ENCODE measurements at regions not wholly inside any gene's neighbourhood (a gene's known extent, or its start where the extent isn't known, plus 50 kb on each side); places are given as distances from the start of the nearest gene placed in this dataset.
"Not testable (repeated sequence)": the region's sequence is repeated elsewhere in the genome, so short reads cannot be mapped to it uniquely, and the experiment has no call there.

- peak; percentile 62 for DNase-seq
These were observed 60.8 kb upstream of the CCDC179 start for GRCh38 chr11:22920939-22921565.

- DNase-seq: no peak
These were observed 62.4 kb upstream of the CCDC179 start for GRCh38 chr11:22922672-22923071.

GRCh38 chr11:22923561-22923960 lies 63.3 kb upstream of the CCDC179 start:
- no peak for DNase-seq

GRCh38 chr11:22926341-22926740 lies 66.1 kb upstream of the CCDC179 start:
- no peak for DNase-seq

GRCh38 chr11:22927793-22928192 lies 67.5 kb upstream of the CCDC179 start:
- DNase-seq: no peak

GRCh38 chr11:22928207-22928917 lies 68.1 kb upstream of the CCDC179 start:
- no peak for DNase-seq

GRCh38 chr11:22930816-22931594 lies 70.7 kb upstream of the CCDC179 start:
- no peak for DNase-seq

GRCh38 chr11:22938691-22939090 lies 78.4 kb upstream of the CCDC179 start:
- peak; percentile 4 for DNase-seq

- not testable (repeated sequence) for DNase-seq
These were observed 81.3 kb upstream of the CCDC179 start for GRCh38 chr11:22941544-22941943.

- DNase-seq: no peak
These were observed 97.5 kb upstream of the CCDC179 start for GRCh38 chr11:22957786-22958185.

GRCh38 chr11:22974251-22974650 lies 114.0 kb upstream of the CCDC179 start:
- DNase-seq: no peak

- peak; percentile 32 for DNase-seq
These were observed 115.9 kb upstream of the CCDC179 start for GRCh38 chr11:22976146-22976545.

- no peak for DNase-seq
These were observed 122.6 kb upstream of the CCDC179 start for GRCh38 chr11:22982903-22983302.

- no peak for DNase-seq
These were observed 123.8 kb upstream of the CCDC179 start for GRCh38 chr11:22984045-22984444.

- no peak for DNase-seq
These were observed 129.1 kb upstream of the CCDC179 start for GRCh38 chr11:22989371-22989770.

GRCh38 chr11:22991196-22991595 lies 130.9 kb upstream of the CCDC179 start:
- DNase-seq: no peak

- DNase-seq: no peak
These were observed 146.5 kb upstream of the CCDC179 start for GRCh38 chr11:23006730-23007129.

- no peak for DNase-seq
These were observed 150.6 kb upstream of the CCDC179 start for GRCh38 chr11:23010790-23011335.

- DNase-seq: no peak
These were observed 152.7 kb upstream of the CCDC179 start for GRCh38 chr11:23012930-23013329.

- DNase-seq: no peak
These were observed 153.2 kb upstream of the CCDC179 start for GRCh38 chr11:23013509-23013908.

GRCh38 chr11:23021287-23021863 lies 161.1 kb upstream of the CCDC179 start:
- DNase-seq: peak; percentile 49

GRCh38 chr11:23022854-23023253 lies 162.6 kb upstream of the CCDC179 start:
- no peak for DNase-seq

- DNase-seq: peak; percentile 3
These were observed 163.0 kb upstream of the CCDC179 start for GRCh38 chr11:23023319-23023718.
